Tongue (tissue), 1 donor: ENCODE measurements at regions not wholly inside any gene's neighbourhood (a gene's known extent, or its start where the extent isn't known, plus 50 kb on each side); places are given as distances from the start of the nearest gene placed in this dataset.
A peak's percentile ranks its signal among the peaks of the same experiment; 100 is the strongest.

ENCODE experiments used
- DNase-seq: peaks from one replicate; pipeline ENCODE4 v3.0.0-alpha.2; 2015

DNA sequence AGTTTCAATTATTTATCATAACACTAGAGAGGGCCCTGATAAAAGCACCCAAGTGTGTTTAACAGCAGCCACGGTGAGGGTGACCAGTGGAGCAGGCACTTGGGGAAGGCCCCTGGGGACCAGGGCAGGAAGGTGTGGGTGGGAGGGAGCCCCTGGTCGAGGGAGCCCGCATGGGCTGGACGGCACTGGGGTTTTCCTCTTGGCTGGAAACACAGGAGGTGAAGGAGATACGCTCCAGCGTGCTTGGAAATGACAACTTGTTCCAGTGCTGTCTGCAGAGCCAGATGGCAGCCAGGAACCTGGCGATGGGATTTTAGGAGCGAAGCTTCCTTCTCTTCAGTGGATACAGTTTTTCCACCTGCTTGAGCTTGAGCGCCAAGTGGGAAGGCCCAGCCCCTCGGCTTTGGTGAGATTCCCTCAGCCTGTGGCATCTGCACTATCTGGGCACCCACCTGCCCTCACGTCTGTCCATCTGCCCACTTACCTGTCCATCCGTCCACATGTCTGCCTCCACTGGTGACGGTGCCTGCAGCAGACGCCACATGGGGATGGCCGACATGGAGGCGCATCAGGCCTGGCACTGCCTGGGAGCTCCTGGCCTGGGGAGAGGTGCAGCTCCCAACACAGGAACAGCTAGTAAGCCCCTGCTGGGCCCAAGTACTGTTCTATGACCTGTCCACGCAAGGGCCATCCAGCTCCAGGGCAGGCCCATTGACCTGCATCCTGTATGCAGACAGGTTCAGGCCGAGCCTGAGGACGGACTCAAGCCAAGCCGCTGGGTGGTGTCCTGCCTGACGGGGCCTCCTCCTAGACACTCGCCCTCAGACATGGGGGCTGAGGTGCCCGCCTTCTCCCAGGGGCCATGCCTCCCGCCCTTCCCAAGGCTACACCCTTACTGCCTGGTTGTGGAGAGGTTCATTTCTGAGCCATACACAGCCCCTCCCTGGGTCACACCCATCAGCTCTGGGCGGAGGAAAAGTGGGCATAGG, 192.2 kb upstream of the C14orf180 start:
- DNase-seq, result no peak

DNA sequence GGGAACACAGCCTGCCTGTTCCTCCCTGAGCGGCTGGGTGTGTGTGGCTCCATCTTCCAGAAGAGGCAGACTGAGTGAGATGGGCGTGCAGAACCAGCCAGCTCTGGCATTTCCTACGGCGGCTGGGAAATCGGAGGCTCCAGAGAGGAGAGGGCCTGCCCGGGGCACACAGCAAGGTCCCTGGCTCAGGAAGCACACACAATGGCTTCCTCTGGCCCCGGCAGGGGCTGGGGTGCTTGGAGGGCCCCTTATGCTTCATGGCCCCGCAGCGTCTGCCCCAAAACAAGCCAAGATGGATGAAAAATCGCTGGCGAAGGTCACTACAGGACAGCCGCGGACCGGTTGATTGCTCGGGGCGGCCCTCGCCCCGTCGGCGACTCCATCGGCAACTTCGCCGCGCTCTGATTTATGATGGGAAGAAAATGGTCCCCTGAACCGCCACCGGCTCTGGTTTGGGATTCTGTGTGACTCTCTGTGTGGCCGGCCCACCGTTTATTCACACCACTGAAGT, 191.5 kb upstream of the C14orf180 start:
- DNase-seq, result no peak

DNA sequence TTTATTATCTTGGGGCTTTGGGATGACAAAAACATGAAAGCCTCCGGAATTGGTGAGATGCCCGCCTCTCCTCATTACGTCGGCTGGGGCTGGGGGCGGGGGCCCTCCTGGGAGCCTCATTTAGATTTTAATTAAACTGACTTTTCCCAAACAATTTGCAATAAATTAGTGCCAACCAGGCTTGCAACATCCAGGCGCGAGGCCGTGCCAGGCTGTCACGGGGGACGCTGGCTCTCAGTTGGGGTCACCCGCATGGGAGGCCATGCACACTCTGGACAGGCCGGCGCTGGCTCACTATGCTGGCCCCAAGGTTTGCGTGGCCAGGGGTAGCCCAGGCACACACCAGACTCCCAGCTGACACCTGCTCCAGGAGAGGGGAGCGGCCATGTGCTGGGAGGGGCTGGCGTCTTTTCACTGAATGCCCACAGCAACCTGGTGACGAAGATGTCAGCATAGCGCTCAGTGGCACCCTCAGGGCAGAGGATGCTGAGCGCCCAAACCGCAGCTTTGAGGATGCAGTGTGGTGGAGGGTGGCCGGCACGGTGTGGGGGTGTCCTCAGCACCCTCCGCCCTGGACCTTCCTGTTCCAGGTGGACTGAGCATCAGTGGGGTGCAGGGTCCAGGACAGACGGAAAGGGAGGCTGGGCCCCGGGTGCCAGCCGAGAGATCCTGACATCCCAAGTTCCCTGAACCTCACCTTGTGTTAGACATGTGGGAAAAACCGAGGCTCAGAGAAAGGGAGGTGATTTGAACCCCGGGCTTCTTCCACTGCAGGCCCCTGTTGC, 190.8 kb upstream of the C14orf180 start:
- DNase-seq, result no peak

DNA sequence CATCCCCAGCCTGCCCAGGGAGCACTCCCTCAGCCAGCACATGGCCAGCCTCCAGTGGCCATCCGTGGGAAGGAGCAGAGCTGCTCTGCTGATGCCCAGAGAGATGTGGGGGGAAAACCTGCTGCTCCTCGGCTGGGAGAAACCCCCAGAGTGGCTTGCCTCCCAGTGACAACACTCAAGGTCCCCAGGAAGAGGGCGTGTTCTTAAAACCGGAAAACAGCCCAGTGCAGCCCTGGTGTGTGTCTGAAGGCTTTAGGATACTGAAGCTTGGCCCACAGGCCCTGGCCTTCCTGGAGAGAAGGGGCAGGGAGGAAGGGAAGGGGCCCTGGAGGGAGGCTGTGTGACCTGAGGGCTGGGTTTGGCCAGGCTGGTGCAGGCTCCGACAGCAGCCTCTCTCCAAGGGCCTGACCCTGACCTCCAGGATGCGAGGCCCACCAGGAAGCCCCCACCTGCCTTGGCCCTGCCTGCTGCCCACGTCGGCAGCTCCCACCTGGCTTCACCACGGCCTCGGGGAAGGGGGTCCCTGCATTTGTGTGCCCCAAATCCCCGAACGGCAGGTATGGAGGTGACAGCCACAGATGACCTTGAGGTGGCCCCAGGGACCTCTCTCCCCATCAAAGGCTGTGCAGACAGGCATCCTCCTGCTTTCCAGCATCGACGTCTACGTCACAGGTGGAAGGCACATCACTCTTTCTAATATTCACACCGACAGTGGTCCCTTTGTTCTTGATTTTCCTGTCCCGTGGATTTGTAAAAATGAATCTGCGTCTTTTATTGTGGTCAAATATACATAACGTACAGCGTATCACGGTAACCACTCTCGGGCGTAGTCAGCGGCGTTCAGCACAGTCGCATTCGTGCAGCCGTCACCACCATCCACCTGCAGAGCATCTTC, 190.0 kb upstream of the C14orf180 start:
- no peak for DNase-seq

DNA sequence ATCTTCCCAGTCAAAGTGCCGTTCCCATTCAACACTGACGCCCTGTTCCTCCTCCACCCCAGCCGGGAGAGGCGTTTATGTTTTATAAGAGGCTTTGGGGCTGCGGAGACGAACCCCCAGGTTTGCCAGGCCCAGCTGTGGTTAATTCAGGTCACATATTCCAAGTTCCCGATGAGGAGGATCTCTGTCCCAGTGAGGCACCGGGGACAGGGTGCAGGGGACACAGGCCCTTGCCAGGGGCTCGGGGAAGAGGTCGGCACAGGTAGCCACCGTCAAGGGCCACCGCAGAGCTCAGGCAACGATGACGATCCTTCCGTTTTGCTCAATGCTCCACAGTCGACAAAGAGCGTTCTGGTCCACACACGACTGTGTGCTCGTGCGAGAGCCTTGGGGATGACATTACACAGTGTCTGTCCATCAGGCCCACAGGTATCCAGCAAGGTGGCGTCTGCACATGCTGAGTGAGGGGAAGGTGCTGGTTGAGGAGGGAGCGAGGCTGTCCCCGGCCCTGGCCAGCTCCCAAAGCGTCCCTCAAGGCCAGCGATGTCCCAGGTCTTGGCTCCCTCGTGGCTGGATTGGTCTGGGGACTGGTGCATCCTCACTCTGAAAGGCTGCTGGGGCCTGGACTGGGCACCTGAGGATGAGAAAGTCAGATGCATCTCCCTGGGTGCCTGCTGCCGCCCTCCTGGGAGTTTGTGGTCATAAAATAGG, 189.2 kb upstream of the C14orf180 start:
- no peak for DNase-seq

DNA sequence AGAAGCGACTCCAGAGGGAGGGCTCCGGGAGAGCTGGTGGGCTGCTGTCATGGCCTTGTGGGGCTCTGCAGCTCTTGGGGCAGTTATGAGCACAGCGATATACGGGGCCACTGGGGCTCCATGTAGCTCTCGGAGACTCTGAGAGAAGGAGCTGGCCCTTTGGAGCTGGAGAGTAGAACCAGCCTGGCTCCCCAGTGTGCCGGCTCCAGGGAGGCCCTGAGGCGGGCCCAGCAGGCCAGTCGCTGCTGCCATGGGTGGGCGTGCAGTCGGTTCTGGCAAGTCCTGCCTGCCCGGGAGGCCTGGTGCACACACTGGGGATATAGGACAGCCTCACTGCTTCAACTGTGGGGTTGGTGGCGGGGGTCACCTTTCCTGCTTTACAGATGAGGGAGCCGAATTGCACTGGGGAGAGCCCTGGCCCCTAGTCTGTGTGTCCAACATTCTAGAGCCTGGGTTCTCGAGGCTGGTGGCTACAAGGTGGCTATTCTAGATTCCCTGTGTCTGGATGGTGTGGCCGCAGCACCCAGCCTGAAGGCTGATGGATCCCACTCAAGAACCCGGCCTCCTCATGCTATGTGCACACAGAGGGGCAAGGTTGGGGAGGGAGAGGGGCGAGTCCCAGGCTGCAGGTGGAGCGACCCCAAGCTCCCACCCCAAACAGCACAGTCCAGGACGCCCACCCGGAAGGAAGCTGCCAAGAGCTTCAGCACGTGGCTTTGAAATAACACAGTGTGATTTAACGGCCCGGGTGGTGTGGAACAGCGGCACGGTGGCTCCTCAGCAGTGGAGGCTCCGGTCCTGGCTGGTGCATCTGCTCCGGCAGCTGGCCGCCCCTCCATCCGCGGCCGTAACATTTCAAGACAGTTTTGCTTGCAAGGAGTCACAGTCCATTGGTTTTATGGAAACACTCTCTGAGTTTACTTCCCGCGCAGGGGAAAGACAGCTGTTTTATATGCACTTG, 188.3 kb upstream of the C14orf180 start:
- peak; percentile 53 for DNase-seq

DNA sequence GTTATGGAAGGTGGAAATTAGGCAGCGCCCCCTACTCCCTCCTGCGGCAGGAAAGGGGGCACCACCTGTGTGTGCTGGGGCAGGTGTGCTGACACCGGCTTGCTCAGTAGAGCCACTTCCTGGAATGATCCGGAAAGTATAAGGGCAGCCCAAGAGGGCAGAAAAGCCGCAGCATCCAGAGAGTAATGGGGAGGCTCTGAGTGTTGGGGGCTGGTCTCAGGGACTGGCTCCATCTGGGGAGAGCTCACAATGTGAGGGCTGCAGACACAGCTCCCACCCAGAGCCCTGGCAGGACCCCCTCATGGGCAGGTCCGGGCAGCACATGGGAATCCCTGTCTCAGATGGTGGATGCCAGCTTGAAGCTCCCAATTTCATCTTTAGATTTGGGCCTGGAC, 187.6 kb upstream of the C14orf180 start:
- DNase-seq, result no peak

DNA sequence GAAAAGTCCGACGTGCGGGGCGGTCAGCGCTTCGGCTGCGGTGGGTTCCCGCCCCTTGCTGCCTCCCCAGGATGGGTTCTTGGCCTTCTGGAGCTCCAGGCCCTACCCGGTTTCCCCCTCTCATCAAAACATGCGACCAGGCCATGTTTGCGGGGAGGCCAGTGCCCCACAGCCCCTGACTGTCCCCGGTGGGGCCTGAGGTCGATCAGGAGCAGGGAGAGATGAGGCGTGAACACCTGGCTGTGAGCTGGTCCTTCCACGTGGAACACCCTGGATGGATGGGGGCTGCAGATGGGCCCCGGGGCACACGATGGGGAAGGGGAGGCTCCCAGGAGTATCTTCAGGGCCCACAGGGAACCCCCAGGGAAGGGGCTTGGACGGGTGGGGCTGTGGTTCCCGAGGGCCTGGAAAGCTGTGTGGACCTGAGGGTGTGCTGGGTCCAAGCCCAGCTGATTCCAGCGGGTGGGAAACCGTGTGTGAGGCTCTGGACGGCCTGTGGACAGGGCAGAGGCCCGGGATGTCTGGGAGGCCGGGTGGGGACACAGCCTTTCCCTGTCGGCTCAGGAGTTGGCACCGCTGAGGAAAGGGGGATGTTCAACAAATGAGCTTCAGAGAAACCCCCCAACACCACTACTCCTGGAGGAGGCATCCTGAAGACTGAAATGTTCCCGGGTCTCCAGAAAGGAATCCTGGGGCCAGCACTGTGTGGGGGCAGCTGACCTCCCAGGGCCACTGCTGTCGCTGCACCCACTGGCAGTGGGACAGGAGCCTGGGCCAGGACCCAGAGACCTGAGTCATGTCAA, 187.0 kb upstream of the C14orf180 start:
- no peak for DNase-seq

DNA sequence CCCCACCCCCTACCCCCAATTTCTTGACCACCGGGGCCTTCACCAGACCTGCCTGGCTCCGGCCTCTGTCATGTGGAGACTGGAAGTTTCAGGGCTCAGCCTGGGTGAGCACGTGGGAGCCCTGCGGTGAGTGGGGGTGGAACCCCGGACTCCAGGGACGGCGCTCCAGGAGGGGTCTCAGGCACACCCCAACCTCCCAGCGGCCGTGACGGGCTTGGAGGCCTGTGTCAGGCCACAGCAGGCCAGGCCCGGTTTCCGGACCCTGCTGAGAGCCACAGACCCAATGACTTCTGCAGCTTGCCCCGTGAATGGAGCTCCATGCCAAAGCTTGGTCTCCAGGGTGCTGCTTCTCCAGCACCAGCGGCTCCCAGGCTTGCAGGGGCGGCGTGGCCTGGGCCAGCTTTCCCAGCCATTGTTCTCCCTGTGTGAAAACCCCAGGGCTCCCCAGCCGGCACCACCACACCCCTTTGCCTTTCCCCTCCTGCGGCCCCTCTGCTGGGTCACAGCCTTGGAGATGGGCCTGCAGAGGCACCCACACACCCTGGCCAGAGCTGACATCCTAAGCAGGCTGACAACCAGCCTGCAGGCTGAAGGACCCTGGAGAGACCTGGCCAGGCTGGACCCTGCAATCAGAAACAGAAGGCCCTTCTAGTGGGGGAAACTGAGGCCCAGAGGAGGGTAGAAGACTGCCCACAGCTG, 186.2 kb upstream of the C14orf180 start:
- DNase-seq, result no peak

DNA sequence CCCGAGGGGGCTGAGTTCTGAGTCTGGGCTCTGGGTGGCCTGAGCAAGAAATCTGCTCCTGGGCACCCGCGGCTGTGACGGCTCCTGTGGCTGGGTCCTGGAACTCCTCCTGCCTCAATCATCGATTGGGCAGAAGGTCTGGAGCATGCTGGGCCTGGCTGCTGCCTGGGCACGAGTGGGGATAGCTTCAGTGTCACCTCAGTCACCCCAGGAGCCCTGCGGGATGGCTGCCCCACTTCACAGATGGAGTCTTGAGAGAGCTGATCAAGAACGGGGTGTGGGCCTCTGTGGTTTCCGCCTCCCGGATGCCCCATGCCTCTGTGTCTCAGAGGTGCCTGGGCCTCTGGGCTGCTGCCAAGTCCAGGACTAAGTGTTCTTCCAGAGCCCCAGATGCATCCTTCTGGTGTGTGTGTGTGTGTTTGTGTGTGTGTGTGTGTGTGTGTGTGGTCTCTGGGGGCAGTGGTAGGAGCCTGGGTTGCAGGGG, 185.6 kb upstream of the C14orf180 start:
- peak; percentile 62 for DNase-seq

DNA sequence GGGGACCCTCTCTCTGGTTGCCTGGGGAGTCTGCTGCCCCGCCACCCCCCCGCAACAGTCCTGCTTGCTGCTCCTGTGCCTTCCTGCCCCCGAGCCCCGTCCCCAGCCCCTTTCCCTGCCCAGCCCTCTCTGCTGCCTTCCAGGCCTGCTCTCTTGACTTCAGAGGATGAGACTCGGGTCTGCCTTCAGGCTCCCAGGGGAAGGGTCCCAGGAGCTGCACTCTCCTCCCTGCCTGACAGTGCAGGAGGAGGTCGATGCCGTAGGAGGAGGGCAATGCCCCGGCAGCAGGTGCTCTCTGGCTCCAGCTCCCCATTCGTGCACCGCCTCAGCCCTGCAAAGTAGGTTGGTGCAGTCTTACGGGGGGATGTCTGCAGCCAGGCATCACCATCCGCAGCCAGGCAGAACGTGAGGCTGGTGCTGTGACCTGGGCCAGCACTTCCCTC, 185.1 kb upstream of the C14orf180 start:
- no peak for DNase-seq

DNA sequence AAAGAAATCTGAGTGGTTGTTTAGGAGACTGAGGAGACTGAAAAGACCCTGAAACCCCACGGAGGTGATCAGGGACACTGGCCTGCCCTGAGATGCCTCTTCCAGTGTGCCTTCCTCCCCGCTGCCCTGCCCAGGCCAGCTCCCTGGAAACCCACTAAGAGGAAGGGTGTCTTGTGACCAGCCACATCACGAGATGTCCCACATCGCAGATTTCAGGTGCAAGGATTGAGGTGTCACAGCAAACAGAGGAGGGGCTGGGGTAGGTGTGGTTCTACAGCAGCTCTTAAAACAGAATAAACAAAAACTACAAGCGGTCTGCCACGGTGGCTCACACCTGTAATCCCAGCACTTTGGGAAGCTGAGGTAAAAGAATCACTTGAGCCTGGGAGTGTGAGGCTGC, 184.3 kb upstream of the C14orf180 start:
- DNase-seq, result no peak

DNA sequence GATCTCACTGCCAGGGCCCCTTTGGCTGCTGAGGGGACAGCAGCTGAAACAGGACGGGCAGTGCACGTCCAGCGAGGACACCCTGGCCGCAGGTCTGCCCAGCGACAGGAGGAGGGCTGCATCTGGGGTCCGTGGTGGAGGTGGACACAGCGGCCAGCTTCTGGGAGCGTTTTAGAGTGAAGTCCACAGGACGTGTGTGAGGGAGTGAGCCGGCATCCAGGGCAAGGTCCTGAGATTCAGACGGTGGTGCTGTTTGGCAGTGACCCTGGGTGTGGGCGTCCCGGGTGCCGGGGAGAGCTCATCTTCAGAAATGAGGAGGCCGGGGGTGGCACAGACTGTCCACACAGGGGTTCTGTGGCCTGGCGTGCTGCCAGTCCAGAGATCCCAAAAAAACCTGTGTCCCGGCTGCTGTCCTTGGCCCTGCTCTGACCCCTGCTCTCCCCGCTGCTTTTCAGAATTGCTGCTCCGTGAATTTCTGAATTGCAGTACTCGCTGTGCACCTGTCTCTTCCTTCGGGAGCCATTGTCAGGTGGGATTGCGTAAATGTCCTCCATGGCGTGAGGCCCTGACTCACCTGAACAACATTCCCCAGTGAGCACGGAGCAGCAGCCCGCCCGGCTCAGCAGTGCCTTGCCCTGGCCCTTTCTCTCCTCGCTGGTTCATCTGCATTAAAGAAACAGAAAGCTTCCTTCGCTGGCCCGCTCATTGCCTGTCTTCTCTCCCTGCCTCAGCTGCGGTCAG, 183.5 kb upstream of the C14orf180 start:
- DNase-seq, result no peak

DNA sequence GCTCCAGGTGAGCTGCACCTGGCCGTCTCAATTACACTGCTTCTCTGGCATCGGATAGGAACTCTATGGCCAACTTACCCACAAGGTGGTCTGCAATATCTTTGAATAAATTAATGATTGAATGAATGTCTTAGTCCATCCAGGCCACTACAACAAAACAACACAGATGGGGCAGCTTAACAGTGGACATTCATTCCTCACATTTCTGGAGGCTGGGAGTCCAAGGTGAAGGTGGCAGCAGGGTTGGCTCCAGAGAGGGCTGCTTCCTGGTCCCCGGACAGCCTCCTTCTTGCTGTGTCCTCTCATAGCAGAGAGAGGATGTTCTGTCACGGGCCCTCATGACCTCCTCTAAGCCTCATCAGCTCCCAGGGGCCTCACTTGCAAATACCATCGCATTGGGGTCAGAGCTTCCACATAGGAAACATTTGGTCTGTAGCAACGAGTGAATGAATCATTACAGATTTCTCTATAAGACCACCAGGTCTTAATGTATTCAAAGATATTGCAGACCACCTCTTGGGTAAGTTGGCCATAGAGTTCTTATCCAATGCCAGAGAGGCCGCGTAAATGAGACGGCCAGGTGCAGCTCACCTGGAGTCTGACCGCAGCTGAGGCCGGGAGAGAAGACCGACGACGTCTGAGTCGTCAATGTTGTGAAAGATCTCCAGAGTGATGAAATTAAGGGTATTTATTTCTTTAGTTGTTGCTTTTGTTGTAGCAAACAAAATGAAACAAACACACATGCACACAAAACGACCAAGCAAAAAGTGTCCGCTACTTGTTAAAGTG, 182.7 kb upstream of the C14orf180 start:
- no peak for DNase-seq

DNA sequence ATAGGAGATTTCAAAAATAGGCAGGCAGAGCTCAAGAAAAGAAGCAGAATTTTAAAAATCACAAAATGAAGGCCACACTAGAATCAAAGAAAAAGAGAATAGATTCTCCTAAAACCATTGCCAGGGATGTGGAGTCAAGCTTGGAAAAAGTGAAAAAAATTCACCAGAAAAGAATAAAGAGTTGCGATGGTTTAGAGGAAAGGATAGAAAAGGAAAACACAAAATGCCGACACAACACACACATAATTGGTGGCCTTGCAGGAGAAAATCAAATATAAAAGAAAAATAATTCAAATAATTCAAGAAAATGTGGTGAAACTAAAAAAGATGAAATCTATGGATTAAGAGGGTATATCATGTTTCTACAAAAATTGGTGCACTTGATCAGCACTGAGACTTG, 181.6 kb upstream of the C14orf180 start:
- no peak for DNase-seq

DNA sequence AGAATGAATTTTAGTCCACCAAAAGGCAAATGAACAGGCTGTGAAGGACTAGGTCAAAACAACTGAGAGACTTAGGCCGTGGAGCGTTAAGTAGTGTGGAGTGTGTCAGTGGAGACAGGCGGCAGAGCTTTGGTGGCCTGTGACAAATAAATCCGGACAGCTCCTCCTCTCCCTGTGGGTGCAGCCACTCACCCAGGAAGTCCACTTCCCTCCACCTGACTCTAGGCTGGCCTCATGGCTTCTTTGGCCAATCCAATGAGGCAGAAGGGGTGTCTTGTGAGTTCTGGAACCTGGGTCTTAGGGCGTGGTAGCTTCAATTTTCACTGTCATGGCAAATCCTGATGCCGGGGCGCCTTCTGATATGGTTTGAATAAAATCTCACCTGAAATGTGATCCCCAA, 180.9 kb upstream of the C14orf180 start:
- DNase-seq, result no peak
